Skeletal muscle satellite cell (primary cell): ENCODE measurements at regions not wholly inside any gene's neighbourhood (a gene's known extent, or its start where the extent isn't known, plus 50 kb on each side); places are given as distances from the start of the nearest gene placed in this dataset.
"Not testable (repeated sequence)": the region's sequence is repeated elsewhere in the genome, so short reads cannot be mapped to it uniquely, and the experiment has no call there.

ENCODE experiments used
- H3K27me3 ChIP-seq: 2 replicates; pipeline ENCODE4 v1.7.0; 2013; ENCODE audit warnings: low read length; ENCODE audit not compliant: control insufficient read depth, insufficient read depth
- H3K36me3 ChIP-seq: 2 replicates; pipeline ENCODE4 v1.7.0; 2013; ENCODE audit warnings: mild to moderate bottlenecking, control low read depth, low read length; ENCODE audit not compliant: insufficient read depth
- H3K4me1 ChIP-seq: 2 replicates; pipeline ENCODE4 v1.7.0; 2013; ENCODE audit warnings: low read length; ENCODE audit not compliant: control insufficient read depth, insufficient read depth
- H3K4me2 ChIP-seq: 2 replicates; pipeline ENCODE4 v1.7.0; 2013; ENCODE audit warnings: mild to moderate bottlenecking, low read length
- H3K4me3 ChIP-seq: 2 replicates; pipeline ENCODE4 v1.7.0; 2013; ENCODE audit warnings: low read length
- H3K9ac ChIP-seq: 2 replicates; pipeline ENCODE4 v1.7.0; 2013; ENCODE audit warnings: mild to moderate bottlenecking, low read depth, low read length, moderate library complexity
- H3K9me3 ChIP-seq: replicated peaks from 2 replicates; pipeline ENCODE4 v1.7.0; 2013; ENCODE audit warnings: mild to moderate bottlenecking, control low read depth, low read length

DNA sequence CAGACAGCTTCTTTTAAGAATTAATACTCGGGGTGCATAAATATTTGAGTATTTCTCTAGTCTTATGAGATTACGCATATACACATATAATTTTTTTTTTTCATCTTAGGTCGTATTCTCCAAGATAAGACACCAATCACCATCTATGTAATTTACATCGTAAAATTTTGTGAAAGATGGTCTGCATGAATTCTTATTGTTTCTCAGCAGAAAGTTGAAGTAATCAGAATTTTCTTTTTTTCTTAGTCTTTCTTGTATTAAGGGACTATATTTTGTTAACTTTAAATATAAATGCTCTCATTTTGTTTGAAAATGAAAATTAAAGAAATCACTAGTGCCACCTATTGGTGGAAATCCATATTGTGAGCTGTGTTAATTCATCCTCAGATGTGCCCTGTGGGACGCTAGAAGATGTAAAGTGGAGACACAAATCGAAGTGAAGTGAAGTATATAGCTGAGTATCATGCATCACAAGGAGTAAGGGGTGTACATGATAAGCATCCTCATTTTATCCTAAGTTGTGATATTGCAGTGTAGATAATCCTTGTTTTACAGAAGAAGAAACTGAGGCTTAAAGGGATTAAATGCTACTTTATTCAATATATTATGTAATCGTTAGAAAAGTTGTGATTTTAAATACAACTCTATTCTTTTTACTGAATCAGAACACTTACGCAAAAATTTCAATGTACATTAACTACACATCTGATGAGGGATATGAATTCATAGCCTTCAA lies 2084.3 kb downstream of the LRRC4C start:
- no peak overlapping the region for H3K4me2 ChIP-seq
- H3K4me3 ChIP-seq, result no peak overlapping the region
- H3K9ac ChIP-seq, result no peak overlapping the region
- H3K9me3 ChIP-seq, result no peaks in the 10 kb centered on the region
- no peaks in the 10 kb centered on the region for H3K36me3 ChIP-seq
- H3K4me1 ChIP-seq, result no peaks in the 10 kb centered on the region
- H3K27me3 ChIP-seq, result no peaks in the 10 kb centered on the region

DNA sequence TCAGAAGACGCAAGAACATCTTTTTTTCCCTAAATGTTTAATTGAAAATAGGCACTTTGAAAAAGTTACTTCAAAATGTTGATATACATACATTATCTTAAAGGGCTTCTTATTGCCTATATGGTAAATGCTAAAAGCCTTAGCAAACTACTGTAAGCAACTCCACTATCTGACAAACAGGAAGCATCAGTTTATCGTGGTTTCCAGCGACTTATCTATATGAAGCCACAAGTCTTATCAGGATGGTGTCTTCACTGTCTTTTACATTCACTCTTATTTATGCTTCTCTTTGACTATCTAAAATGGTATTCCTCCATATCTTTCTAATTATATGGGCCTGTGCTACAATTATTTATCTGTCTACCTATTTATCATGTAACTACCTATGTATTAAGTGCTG lies 2091.9 kb downstream of the LRRC4C start:
- H3K4me1 ChIP-seq, result no peaks in the 10 kb centered on the region
- no peak overlapping the region for H3K4me2 ChIP-seq
- H3K9me3 ChIP-seq, result no peaks in the 10 kb centered on the region
- H3K4me3 ChIP-seq, result no peak overlapping the region
- H3K27me3 ChIP-seq, result no peaks in the 10 kb centered on the region
- H3K9ac ChIP-seq, result no peak overlapping the region
- H3K36me3 ChIP-seq, result no peaks in the 10 kb centered on the region

DNA sequence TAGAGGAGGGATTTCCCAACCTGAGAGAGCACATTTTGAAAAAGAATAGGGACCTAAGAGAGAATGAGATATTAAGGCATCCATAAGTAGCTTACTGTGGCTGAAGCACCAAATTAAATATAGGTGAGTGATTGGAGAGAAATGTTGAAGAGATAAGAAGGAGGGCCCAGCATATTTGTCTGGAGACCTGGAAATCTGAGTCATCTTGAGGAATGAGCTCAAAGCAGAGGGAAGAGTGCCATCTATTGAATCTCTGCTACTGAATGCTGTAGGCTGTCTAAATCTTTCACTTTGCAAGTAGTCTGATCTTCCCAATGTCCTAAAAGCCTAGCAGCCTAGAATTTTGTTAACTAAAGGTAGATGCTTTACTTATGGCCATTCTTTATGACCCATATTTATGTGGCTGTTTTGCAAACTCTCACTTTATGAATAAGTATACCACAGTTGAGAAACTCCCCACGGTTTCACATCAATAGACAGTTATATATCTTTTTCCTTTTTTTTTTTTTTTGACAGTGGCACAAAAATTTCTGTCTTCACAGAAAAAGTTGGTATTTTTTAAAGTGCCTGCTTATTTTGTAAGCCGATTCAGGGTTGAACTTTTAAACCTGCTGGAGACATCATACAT lies 2093.5 kb downstream of the LRRC4C start:
- H3K9ac ChIP-seq, result no peak overlapping the region
- H3K4me3 ChIP-seq, result no peak overlapping the region
- H3K4me1 ChIP-seq, result no peaks in the 10 kb centered on the region
- no peaks in the 10 kb centered on the region for H3K36me3 ChIP-seq
- H3K27me3 ChIP-seq, result no peaks in the 10 kb centered on the region
- H3K4me2 ChIP-seq, result no peak overlapping the region
- H3K9me3 ChIP-seq, result no peaks in the 10 kb centered on the region

DNA sequence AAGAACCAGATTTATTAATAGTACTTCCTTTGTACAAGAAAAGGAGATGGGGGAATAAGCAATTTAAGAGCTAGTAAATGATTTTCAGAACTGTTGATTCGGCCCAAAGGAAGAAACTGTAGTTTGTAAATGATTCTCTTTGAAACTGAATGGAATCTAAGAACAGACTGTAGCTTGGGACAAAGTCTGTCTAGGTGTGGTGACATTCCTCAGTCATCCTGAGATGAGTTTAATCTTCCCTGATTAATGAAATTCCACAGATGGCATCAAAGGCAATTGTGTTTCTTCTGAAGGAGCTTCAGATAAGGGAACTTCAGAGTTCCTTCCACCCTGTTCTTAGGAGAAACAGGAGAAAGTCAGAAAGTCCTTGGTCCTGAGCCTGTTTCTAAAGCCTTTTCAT lies 2095.9 kb downstream of the LRRC4C start:
- H3K4me3 ChIP-seq, result no peak overlapping the region
- no peaks in the 10 kb centered on the region for H3K4me1 ChIP-seq
- no peak overlapping the region for H3K9ac ChIP-seq
- no peaks in the 10 kb centered on the region for H3K9me3 ChIP-seq
- no peaks in the 10 kb centered on the region for H3K36me3 ChIP-seq
- no peaks in the 10 kb centered on the region for H3K27me3 ChIP-seq
- no peak overlapping the region for H3K4me2 ChIP-seq

DNA sequence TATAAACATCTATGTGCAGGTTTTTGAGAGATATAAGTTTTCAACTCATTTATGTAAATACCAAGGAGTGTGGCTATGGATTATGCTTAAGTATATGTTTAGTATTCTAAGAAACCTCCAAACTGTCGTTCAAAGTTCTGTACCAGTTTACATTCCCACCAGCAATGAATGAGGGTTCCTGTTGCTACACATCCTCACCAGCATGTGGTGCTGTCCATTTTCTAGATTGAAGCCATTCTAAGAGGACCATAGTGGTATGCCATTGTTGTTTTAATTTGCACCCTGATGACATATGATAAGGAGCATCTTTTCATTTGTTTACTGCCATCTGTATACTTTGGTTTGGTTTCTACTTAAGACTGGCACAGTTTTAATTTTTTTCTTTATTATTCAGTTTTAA lies 2097.9 kb downstream of the LRRC4C start:
- no peak overlapping the region for H3K4me2 ChIP-seq
- no peak overlapping the region for H3K9ac ChIP-seq
- H3K36me3 ChIP-seq, result no peaks in the 10 kb centered on the region
- no peaks in the 10 kb centered on the region for H3K9me3 ChIP-seq
- no peak overlapping the region for H3K4me3 ChIP-seq
- no peaks in the 10 kb centered on the region for H3K27me3 ChIP-seq
- H3K4me1 ChIP-seq, result no peaks in the 10 kb centered on the region

DNA sequence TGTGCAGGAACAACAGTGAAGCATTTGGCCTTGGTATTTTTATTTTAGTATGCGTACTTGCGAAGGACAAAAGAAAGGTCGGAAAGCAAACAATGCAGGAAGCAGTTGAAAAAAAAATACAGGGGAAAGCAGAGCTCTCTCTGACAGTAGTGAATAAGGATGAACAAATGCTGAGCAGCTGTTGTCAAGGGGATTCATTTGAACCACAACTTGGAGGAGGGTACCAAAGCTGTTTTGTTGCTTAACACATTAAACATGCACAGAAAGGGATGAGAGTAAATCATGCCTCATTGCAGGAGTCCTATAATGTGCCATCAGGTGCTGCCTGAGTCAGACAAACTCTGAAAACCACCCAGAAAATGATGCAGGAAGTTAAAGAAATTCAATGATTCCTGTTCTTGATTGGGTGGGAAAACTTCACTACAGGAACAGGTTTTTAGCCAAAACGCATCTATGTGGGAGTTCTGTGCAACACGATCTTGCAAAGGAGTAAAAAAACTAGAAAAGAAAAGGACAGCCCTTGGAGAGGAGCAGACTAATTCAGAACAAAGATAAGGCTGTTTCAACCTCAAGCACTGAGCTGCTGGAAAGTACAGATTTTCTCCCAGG lies 2113.5 kb downstream of the LRRC4C start:
- Histone ChIP-seq H3K4me1 (no peaks in the 10 kb centered on the region), H3K4me3 (no peak overlapping the region), H3K9ac (no peak overlapping the region), H3K9me3 (peaks cover 2% of the 10 kb centered on the region), H3K4me2 (no peak overlapping the region), H3K36me3 (no peaks in the 10 kb centered on the region), H3K27me3 (no peaks in the 10 kb centered on the region)

DNA sequence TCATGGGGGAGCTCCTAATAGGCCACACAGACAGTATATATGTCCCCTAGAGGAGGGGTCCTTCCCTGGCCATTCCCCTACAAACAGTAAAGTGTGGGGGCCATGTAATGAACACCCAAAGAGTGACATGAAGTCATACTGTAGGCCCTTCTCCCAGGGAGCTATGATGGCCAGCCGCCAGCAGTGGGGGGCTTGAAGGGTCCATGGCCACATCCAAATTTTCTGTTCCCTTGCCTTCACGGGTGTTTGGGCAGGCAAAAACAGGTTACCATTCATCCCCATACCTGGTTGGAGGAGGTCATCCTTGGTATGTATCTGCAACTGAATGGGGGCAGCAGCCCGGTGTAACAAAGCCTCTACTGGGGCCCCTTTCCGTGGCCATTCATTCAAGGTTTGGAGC lies 2118.0 kb downstream of the LRRC4C start:
- no peak overlapping the region for H3K4me3 ChIP-seq
- H3K9me3 ChIP-seq, result peaks cover 10% of the 10 kb centered on the region
- no peaks in the 10 kb centered on the region for H3K27me3 ChIP-seq

DNA sequence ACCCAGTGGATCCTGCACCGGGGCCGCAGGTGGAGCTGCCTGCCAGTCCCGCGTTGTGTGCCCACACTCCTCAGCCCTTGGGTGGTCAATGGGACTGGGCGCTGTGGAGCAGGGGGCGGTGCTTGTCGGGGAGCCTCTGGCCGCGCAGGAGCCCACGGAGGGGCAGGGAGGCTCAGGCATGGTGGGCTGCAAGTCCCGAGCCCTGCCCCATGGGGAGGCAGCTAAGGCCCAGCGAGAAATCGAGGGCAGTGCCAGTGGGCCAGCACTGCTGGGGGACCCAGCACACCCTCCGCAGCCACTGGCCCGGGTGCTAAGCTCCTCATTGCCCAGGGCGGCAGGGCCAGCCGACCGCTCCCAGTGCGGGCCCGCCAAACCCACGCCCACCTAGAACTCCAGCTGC lies 2126.4 kb downstream of the LRRC4C start:
- H3K4me2 ChIP-seq, H3K4me1 ChIP-seq, H3K9me3 ChIP-seq, H3K4me3 ChIP-seq, H3K27me3 ChIP-seq, H3K36me3 ChIP-seq, H3K9ac ChIP-seq: not testable (repeated sequence)

More for the DNA sequence above, 2118.0 kb downstream of the LRRC4C start:
- H3K4me1 ChIP-seq, result no peaks in the 10 kb centered on the region
- no peaks in the 10 kb centered on the region for H3K36me3 ChIP-seq
- H3K9ac ChIP-seq, result no peak overlapping the region
- no peak overlapping the region for H3K4me2 ChIP-seq

DNA sequence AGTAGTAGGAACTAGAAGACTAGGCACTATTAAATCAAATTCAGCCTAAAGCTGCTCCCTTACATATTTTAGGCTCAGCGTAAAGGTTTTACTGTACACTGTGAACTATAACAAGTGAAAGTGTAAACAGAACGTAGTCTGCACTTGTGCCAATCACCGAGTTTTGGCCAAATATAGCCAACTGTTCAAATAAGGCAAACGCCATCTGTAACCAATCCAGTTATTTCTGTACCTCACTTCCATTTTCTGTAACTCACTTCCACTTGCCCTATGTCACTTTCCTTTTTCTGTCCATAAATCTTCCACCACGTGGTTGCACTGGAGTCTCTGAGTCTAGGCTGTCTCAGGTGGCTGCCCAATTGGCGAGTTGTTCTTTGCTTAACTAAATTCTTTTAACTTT lies 2132.2 kb downstream of the LRRC4C start:
- Histone ChIP-seq H3K9me3 (no peaks in the 10 kb centered on the region), H3K36me3 (no peaks in the 10 kb centered on the region), H3K9ac (no peak overlapping the region), H3K4me2 (no peak overlapping the region), H3K4me1 (no peaks in the 10 kb centered on the region), H3K27me3 (no peaks in the 10 kb centered on the region), H3K4me3 (no peak overlapping the region)

DNA sequence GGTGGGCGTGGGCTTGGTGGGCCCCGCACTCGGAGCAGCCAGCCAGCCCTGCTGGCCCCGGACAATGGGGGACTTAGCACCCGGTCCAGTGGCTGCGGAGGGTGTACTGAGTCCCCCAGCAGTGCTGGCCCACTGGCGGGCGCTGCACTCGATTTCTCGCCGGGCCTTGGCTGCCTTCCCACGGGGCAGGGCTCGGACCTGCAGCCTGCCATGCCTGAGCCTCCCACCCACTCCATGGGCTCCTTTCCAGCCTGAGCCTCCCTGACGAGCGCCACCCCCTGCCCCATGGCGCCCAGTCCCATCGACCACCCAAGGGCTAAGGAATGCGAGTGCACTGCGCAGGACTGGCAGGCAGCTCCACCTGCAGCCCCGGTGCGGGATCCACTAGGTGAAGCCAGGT lies 2147.6 kb downstream of the LRRC4C start:
- H3K9ac ChIP-seq, H3K4me2 ChIP-seq, H3K4me3 ChIP-seq, H3K9me3 ChIP-seq, H3K4me1 ChIP-seq, H3K36me3 ChIP-seq, H3K27me3 ChIP-seq: not testable (repeated sequence)

GRCh38 chr11:39304586-39304985 lies 2154.9 kb downstream of the LRRC4C start:
- H3K4me1 ChIP-seq, result no peaks in the 10 kb centered on the region
- no peaks in the 10 kb centered on the region for H3K36me3 ChIP-seq
- no peak overlapping the region for H3K4me2 ChIP-seq
- no peak overlapping the region for H3K9ac ChIP-seq
- H3K9me3 ChIP-seq, result no peaks in the 10 kb centered on the region
- H3K4me3 ChIP-seq, result no peak overlapping the region
- H3K27me3 ChIP-seq, result no peaks in the 10 kb centered on the region

GRCh38 chr11:39294648-39295047 lies 2164.8 kb downstream of the LRRC4C start:
- H3K9me3 ChIP-seq, result no peaks in the 10 kb centered on the region
- no peak overlapping the region for H3K4me2 ChIP-seq
- H3K4me1 ChIP-seq, result no peaks in the 10 kb centered on the region
- no peaks in the 10 kb centered on the region for H3K36me3 ChIP-seq
- no peak overlapping the region for H3K4me3 ChIP-seq
- H3K9ac ChIP-seq, result no peak overlapping the region
- H3K27me3 ChIP-seq, result no peaks in the 10 kb centered on the region
